ENCODE measurements at regions not wholly inside any gene's neighbourhood (a gene's known extent, or its start where the extent isn't known, plus 50 kb on each side); places are given as distances from the start of the nearest gene placed in this dataset.

- TF ChIP-seq CTCF (IDR thresholded peaks at IDR 0.05), result no peak
- no peak for TF ChIP-seq POLR2A (IDR thresholded peaks at IDR 0.05)
Measured at GRCh38 chr5:5572010-5572865, 149.8 kb downstream of the ICE1 start.
